AG09319 (cell line): ENCODE measurements at regions not wholly inside any gene's neighbourhood (a gene's known extent, or its start where the extent isn't known, plus 50 kb on each side); places are given as distances from the start of the nearest gene placed in this dataset.

Source experiments
- DNase-seq: peaks from one replicate; pipeline ENCODE4 v3.0.0-alpha.2; 2010; ENCODE audit warnings: low read depth; ENCODE audit errors: extremely low read depth
- CTCF ChIP-seq: IDR thresholded peaks from 2 replicates; pipeline ENCODE4 v1.5.1; 2011; ENCODE audit warnings: low read depth, mild to moderate bottlenecking, inconsistent platforms, low read length, moderate library complexity

GRCh38 chr10:63920926-63921325, 399.7 kb downstream of the REEP3 start:
- no peak for DNase-seq
- TF ChIP-seq CTCF = no peak

- DNase-seq = no peak
- no peak for TF ChIP-seq CTCF
These were observed 400.8 kb downstream of the REEP3 start for GRCh38 chr10:63921908-63922467.

GRCh38 chr10:63922468-63923284, 401.5 kb downstream of the REEP3 start:
- DNase-seq = no peak
- no peak for TF ChIP-seq CTCF

GRCh38 chr10:63929831-63930467, 408.7 kb downstream of the REEP3 start:
- DNase-seq = no peak
- TF ChIP-seq CTCF = no peak

- DNase-seq = no peak
- no peak for TF ChIP-seq CTCF
These were observed 409.4 kb downstream of the REEP3 start for GRCh38 chr10:63930584-63930983.

- no peak for DNase-seq
- no peak for TF ChIP-seq CTCF
These were observed 414.5 kb downstream of the REEP3 start for GRCh38 chr10:63935705-63936104.
